CD4-positive, CD25-positive, alpha-beta regulatory T cell (primary cell): ENCODE measurements at regions not wholly inside any gene's neighbourhood (a gene's known extent, or its start where the extent isn't known, plus 50 kb on each side); places are given as distances from the start of the nearest gene placed in this dataset.

Source experiments
- ATAC-seq, 2 donors: fragments of 150-1000 bp; cut with Tn5 transposase; one replicate each; pipeline ENCODE4 v1.10.0; 2021; ENCODE audit warnings: low read depth in 2 of 2, moderate number of reproducible peaks in 2 of 2, moderate library complexity in 1 of 2
- DNase-seq, 3 donors: peaks; one replicate each; pipeline versions ENCODE4 v3.0.0 to v3.0.0-alpha.2; 2012 to 2022; ENCODE audit warnings: mixed read lengths in 1 of 3
- H3K27ac ChIP-seq: one replicate; pipeline ENCODE4 v1.7.0; 2013; ENCODE audit warnings: mild to moderate bottlenecking, low read length; ENCODE audit not compliant: insufficient read depth, poor library complexity, severe bottlenecking
- H3K27me3 ChIP-seq: one replicate; pipeline ENCODE4 v1.7.0; 2013; ENCODE audit warnings: low read length; ENCODE audit not compliant: control insufficient read depth, insufficient read depth
- H3K36me3 ChIP-seq: one replicate; pipeline ENCODE4 v1.7.0; 2013; ENCODE audit warnings: mild to moderate bottlenecking, low read length, moderate library complexity; ENCODE audit not compliant: control insufficient read depth, insufficient read depth
- H3K4me1 ChIP-seq: 2 replicates; pipeline ENCODE4 v1.7.0; 2013; ENCODE audit warnings: mild to moderate bottlenecking, low read length; ENCODE audit not compliant: insufficient read depth, control insufficient read depth, poor library complexity, severe bottlenecking
- H3K4me3 ChIP-seq: one replicate; pipeline ENCODE4 v1.7.0; 2013; ENCODE audit warnings: low read depth, mild to moderate bottlenecking, low read length, moderate library complexity
- H3K9me3 ChIP-seq, 2 experiments: 1 replicate in 1 of 2; 2 replicates in 1 of 2; pipeline ENCODE4 v1.7.0; 2013; ENCODE audit warnings: low read length in 2 of 2, mild to moderate bottlenecking in 1 of 2, moderate library complexity in 1 of 2; ENCODE audit not compliant: control insufficient read depth in 2 of 2
- H3K27ac Mint-ChIP-seq, 3 donors: one replicate each; pipeline ENCODE4 v1.8.0; 2020 to 2022; ENCODE audit warnings: mild to moderate bottlenecking in 3 of 3, mixed read lengths in 3 of 3, moderate library complexity in 2 of 3
- H3K27me3 Mint-ChIP-seq: one replicate; pipeline ENCODE4 v1.8.0; 2022; ENCODE audit warnings: mild to moderate bottlenecking, mixed read lengths
- H3K36me3 Mint-ChIP-seq: one replicate; pipeline ENCODE4 v1.8.0; 2020; ENCODE audit warnings: mixed read lengths
- H3K4me1 Mint-ChIP-seq, 4 donors: one replicate each; pipeline ENCODE4 v1.8.0; 2020 to 2022; ENCODE audit warnings: mixed read lengths in 4 of 4, mild to moderate bottlenecking in 1 of 4
- H3K4me3 Mint-ChIP-seq, 4 donors: one replicate each; pipeline ENCODE4 v1.8.0; 2020 to 2022; ENCODE audit warnings: mild to moderate bottlenecking in 4 of 4, mixed read lengths in 4 of 4, moderate library complexity in 3 of 4
- H3K9me3 Mint-ChIP-seq, 7 donors: one replicate each; pipeline ENCODE4 v1.8.0; 2020 to 2022; ENCODE audit warnings: mixed read lengths in 7 of 7, mild to moderate bottlenecking in 3 of 7, moderate library complexity in 2 of 7

- Mint-ChIP-seq H3K27me3 (no peaks in the 10 kb centered on the region), H3K9me3 (no peaks in the 10 kb centered on the region), H3K4me1 (no peaks in the 10 kb centered on the region), H3K4me3 (no peak overlapping the region), H3K27ac (no peak overlapping the region), H3K36me3 (no peaks in the 10 kb centered on the region)
- ATAC-seq (no peak), DNase-seq (no peak)
- no peak overlapping the region for H3K27ac ChIP-seq
- H3K9me3 ChIP-seq = no peaks in the 10 kb centered on the region
- H3K36me3 ChIP-seq = no peaks in the 10 kb centered on the region
- H3K4me3 ChIP-seq = no peak overlapping the region
- H3K27me3 ChIP-seq = no peaks in the 10 kb centered on the region
- no peaks in the 10 kb centered on the region for H3K4me1 ChIP-seq
Measured at GRCh38 chrX:69321006-69321655, 155.9 kb upstream of the PJA1 start.

- no peaks in the 10 kb centered on the region for H3K9me3 Mint-ChIP-seq
- no peaks in the 10 kb centered on the region for H3K27me3 ChIP-seq
- H3K36me3 ChIP-seq = no peaks in the 10 kb centered on the region
- DNase-seq (no peak), ATAC-seq (no peak)
- H3K36me3 Mint-ChIP-seq = no peaks in the 10 kb centered on the region
- no peak overlapping the region for H3K4me3 ChIP-seq
- H3K27ac ChIP-seq = no peak overlapping the region
- H3K27me3 Mint-ChIP-seq = no peaks in the 10 kb centered on the region
- no peaks in the 10 kb centered on the region for H3K4me1 Mint-ChIP-seq
- no peaks in the 10 kb centered on the region for H3K9me3 ChIP-seq
- no peak overlapping the region for H3K27ac Mint-ChIP-seq
- H3K4me1 ChIP-seq = no peaks in the 10 kb centered on the region
- H3K4me3 Mint-ChIP-seq = no peak overlapping the region
Measured at GRCh38 chrX:69320116-69320515, 154.9 kb upstream of the PJA1 start.

GRCh38 chrX:69319376-69319775 is 154.1 kb upstream of the PJA1 start:
- Mint-ChIP-seq H3K4me1 (no peaks in the 10 kb centered on the region), H3K27me3 (no peaks in the 10 kb centered on the region), H3K4me3 (no peak overlapping the region), H3K36me3 (no peaks in the 10 kb centered on the region), H3K9me3 (no peaks in the 10 kb centered on the region), H3K27ac (no peak overlapping the region)
- Histone ChIP-seq H3K36me3 (no peaks in the 10 kb centered on the region), H3K4me1 (no peaks in the 10 kb centered on the region), H3K9me3 (no peaks in the 10 kb centered on the region), H3K4me3 (no peak overlapping the region), H3K27me3 (no peaks in the 10 kb centered on the region), H3K27ac (no peak overlapping the region)
- ATAC-seq = no peak
- no peak for DNase-seq

DNA sequence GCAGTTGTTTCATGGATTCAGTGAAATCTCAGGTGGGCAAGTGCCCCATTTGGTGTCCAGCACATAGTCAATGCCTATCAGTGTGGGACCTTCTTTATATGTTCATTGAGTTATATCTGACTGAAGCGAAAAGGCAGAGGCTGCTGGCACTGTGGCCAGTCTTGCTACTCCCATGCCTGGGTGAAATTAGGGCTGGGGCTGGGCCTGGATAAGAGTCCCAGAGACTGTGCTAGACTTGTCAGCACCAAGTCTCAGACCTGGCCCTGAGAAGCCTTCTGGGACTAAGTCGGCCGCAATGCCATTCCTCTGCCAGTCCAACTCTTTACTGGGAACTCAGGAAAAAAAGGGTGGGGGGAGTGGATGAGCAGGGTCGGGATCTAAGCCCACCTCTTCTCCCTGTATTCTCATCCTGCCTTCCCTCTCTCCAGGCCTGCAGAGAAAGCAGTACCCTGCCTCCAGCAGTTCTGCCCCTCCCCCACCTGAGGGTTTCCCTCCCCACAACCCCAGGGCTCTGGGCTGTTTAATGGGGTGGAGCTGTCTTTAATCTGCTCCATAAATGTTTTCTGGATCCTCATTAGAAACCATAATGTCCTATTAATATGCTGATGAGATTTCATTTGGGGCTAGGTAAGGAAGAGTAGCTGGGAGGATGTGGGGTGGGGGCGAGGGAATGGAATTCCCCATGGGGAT is 153.5 kb upstream of the PJA1 start:
- H3K27me3 Mint-ChIP-seq = no peaks in the 10 kb centered on the region

GRCh38 chrX:69317721-69318120 is 152.5 kb upstream of the PJA1 start:
- DNase-seq (no peak), ATAC-seq (no peak)
- Mint-ChIP-seq H3K4me3 (no peak overlapping the region), H3K36me3 (no peaks in the 10 kb centered on the region), H3K4me1 (no peaks in the 10 kb centered on the region), H3K9me3 (no peaks in the 10 kb centered on the region), H3K27ac (no peak overlapping the region), H3K27me3 (no peaks in the 10 kb centered on the region)
- H3K27me3 ChIP-seq = no peaks in the 10 kb centered on the region
- no peaks in the 10 kb centered on the region for H3K4me1 ChIP-seq
- no peak overlapping the region for H3K27ac ChIP-seq
- no peaks in the 10 kb centered on the region for H3K9me3 ChIP-seq
- no peak overlapping the region for H3K4me3 ChIP-seq
- no peaks in the 10 kb centered on the region for H3K36me3 ChIP-seq

More for the DNA sequence above, 153.5 kb upstream of the PJA1 start:
- Histone ChIP-seq H3K27ac (no peak overlapping the region), H3K27me3 (no peaks in the 10 kb centered on the region), H3K36me3 (no peaks in the 10 kb centered on the region), H3K4me3 (no peak overlapping the region), H3K4me1 (no peaks in the 10 kb centered on the region), H3K9me3 (no peaks in the 10 kb centered on the region)
- Mint-ChIP-seq H3K9me3 (no peaks in the 10 kb centered on the region), H3K4me3 (no peak overlapping the region), H3K36me3 (no peaks in the 10 kb centered on the region), H3K4me1 (no peaks in the 10 kb centered on the region), H3K27ac (no peak overlapping the region)
- ATAC-seq (no peak), DNase-seq (no peak)

DNA sequence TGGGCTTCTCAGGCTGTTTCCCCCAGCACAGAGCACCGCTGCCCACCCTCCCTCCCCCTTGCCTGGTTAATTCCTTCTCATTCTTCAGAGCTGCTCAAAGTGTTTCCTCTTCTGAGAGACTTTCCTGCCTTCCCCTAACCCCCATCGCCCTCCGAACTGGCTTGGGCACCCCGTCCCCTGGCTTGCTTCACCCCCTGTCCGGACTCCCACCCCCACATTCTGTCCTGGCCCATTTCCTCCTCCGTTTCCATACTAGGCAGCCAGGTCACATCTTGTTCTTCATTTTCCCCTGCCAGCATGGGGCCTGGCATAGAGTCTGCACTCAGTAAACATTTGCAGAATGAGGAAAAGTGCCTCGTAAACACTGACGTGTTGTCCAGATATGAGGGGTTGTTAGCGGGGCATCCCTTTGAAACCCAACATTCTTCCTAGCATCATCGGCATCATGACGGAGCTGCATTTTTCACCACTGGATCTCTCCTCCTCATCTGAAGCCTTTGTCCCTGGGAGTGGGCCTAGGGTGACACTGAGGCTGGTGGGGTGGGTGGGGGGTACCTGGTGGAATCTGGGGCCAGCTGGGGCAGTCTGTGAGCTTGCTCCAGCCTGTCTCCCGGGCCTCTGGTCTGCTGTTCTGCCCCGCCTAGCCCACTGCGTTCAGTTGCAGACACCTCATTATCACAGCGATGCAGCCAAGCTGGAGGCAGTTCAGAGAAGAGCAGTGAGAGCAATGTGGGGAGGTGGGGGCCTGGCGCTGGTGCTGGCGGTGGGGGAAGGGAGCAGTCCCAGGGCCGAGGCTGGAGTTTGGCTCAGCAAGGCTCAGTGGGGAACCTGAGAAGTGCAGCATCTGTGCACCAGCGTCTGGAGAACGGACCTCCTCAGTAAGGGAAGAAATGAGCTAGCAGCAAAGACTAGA is 149.4 kb upstream of the PJA1 start:
- Mint-ChIP-seq H3K9me3 (no peaks in the 10 kb centered on the region), H3K27me3 (no peaks in the 10 kb centered on the region), H3K4me1 (no peaks in the 10 kb centered on the region), H3K36me3 (no peaks in the 10 kb centered on the region), H3K27ac (no peak overlapping the region), H3K4me3 (no peak overlapping the region)
- ATAC-seq (no peak), DNase-seq (no peak)
- Histone ChIP-seq H3K9me3 (no peaks in the 10 kb centered on the region), H3K27me3 (no peaks in the 10 kb centered on the region), H3K4me3 (no peak overlapping the region), H3K36me3 (no peaks in the 10 kb centered on the region), H3K27ac (no peak overlapping the region), H3K4me1 (no peaks in the 10 kb centered on the region)

DNA sequence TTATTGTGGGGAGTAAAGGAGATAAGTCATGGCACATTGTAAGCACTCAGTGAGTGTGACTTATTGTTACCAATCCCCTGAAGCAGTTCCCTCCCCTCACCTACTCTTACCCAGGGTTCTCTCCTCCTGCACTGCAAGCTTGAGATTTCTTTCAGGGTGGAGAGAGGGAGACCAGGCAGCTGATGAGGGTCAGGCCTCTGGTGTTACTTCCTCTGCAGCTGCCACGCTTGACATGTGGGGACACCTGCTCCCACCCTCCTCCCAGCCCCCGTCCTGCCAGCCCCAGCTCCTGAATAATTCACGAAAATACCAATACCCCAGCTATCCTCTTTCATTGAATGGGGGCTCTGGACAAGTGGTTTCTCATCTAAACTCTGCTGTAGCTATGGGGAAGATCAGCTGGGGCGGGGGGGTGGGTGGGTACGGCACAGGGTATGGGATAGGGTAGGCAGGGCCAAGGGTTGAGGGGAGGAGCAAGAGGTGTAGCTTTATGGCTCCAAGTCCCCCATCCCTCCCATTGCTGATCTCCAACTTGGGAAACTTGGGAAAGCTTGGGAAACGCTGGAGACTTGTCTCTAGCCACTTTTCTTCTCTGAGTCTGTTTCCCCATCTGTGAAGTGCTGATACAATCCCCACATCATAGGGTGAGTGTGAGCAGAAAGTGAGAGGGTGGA is 148.5 kb upstream of the PJA1 start:
- H3K4me1 Mint-ChIP-seq = peaks cover 0 to 2% (median 0%) of the 10 kb centered on the region in 4 donors
- H3K36me3 Mint-ChIP-seq = no peaks in the 10 kb centered on the region
- Histone ChIP-seq H3K27ac (no peak overlapping the region), H3K36me3 (no peaks in the 10 kb centered on the region), H3K4me1 (no peaks in the 10 kb centered on the region), H3K9me3 (no peaks in the 10 kb centered on the region), H3K27me3 (no peaks in the 10 kb centered on the region), H3K4me3 (no peak overlapping the region)
- no peak overlapping the region for H3K27ac Mint-ChIP-seq
- H3K4me3 Mint-ChIP-seq = no peak overlapping the region
- H3K27me3 Mint-ChIP-seq = no peaks in the 10 kb centered on the region
- DNase-seq (no peak), ATAC-seq (no peak)
- H3K9me3 Mint-ChIP-seq = no peaks in the 10 kb centered on the region
